22Rv1 (cell line): ENCODE measurements at regions not wholly inside any gene's neighbourhood (a gene's known extent, or its start where the extent isn't known, plus 50 kb on each side); places are given as distances from the start of the nearest gene placed in this dataset.
A peak's percentile ranks its signal among the peaks of the same experiment; 100 is the strongest.

Source experiments
- H3K27ac ChIP-seq: fragments of 450-650 bp; 2 replicates; pipeline ENCODE4 v1.5.1; 2017
- ZFX ChIP-seq: fragments of 450-650 bp; IDR thresholded peaks from 2 replicates; pipeline ENCODE4 v1.6.1; 2017; ENCODE audit warnings: antibody characterized with exemption, borderline replicate concordance
- TF ChIP-seq, protein P1 (sequence below): fragments of 450-650 bp; IDR thresholded peaks from 2 replicates; pipeline ENCODE4 v1.5.1; 2017; ENCODE audit warnings: mild to moderate bottlenecking

GRCh38 chr2:8570637-8571036 lies 111.2 kb upstream of the ID2 start:
- H3K27ac ChIP-seq, result no peak overlapping the region
- TF ChIP-seq, protein P1, sequence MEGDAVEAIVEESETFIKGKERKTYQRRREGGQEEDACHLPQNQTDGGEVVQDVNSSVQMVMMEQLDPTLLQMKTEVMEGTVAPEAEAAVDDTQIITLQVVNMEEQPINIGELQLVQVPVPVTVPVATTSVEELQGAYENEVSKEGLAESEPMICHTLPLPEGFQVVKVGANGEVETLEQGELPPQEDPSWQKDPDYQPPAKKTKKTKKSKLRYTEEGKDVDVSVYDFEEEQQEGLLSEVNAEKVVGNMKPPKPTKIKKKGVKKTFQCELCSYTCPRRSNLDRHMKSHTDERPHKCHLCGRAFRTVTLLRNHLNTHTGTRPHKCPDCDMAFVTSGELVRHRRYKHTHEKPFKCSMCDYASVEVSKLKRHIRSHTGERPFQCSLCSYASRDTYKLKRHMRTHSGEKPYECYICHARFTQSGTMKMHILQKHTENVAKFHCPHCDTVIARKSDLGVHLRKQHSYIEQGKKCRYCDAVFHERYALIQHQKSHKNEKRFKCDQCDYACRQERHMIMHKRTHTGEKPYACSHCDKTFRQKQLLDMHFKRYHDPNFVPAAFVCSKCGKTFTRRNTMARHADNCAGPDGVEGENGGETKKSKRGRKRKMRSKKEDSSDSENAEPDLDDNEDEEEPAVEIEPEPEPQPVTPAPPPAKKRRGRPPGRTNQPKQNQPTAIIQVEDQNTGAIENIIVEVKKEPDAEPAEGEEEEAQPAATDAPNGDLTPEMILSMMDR, result no peak
- TF ChIP-seq ZFX, result no peak

GRCh38 chr2:8571301-8571791 lies 110.5 kb upstream of the ID2 start:
- no peak for TF ChIP-seq ZFX
- TF ChIP-seq, protein P1, result no peak
- peak overlapping the region; percentile 44 for H3K27ac ChIP-seq

GRCh38 chr2:8571792-8572499 lies 109.9 kb upstream of the ID2 start:
- H3K27ac ChIP-seq, result peak overlapping the region; percentile 44
- TF ChIP-seq, protein P1, result no peak

- peak overlapping the region; percentile 44; the same call in 1 of the 2 replicates for H3K27ac ChIP-seq
- TF ChIP-seq, protein P1, result no peak
Measured at GRCh38 chr2:8572712-8573233, 109.1 kb upstream of the ID2 start.

DNA sequence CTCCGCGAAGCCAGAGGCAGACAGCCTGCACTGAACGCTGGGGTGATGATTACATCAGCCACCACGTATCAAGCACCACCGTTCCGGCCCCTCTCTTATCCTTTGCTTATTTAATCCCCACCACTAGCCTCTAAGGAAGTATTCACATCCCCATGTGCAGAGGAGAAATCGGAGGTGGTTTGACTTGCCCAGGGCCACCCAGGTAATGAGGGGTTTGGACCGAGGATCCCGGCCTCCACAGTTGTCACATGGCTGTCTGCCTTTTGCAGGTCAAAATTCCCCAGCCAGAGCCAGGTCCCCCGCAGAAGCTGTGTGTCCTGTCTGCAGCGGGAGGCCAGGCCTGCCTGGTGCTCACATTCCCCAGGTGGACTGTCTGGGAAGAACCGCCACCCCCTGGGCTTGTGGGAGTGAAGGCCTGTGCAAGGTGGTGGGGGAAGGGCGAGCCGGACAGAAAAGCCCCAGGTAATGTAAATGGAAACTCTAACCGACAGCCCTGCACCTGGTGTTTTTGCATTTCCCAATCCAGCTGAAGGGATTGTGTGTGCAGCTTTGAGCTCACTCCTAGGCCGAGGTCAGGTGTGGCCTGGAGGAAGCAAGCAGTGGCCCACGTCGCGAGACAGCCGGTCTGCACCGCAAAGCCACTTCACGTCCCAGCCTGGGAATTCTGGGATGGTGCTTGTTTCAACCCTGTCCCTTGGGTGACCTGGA lies 108.5 kb upstream of the ID2 start:
- H3K27ac ChIP-seq, result no peak overlapping the region
- no peak for TF ChIP-seq ZFX
- TF ChIP-seq, protein P1, result no peak

GRCh38 chr2:8573942-8574195 lies 108.0 kb upstream of the ID2 start:
- no peak overlapping the region for H3K27ac ChIP-seq
- TF ChIP-seq, protein P1, result no peak
- TF ChIP-seq ZFX, result no peak

DNA sequence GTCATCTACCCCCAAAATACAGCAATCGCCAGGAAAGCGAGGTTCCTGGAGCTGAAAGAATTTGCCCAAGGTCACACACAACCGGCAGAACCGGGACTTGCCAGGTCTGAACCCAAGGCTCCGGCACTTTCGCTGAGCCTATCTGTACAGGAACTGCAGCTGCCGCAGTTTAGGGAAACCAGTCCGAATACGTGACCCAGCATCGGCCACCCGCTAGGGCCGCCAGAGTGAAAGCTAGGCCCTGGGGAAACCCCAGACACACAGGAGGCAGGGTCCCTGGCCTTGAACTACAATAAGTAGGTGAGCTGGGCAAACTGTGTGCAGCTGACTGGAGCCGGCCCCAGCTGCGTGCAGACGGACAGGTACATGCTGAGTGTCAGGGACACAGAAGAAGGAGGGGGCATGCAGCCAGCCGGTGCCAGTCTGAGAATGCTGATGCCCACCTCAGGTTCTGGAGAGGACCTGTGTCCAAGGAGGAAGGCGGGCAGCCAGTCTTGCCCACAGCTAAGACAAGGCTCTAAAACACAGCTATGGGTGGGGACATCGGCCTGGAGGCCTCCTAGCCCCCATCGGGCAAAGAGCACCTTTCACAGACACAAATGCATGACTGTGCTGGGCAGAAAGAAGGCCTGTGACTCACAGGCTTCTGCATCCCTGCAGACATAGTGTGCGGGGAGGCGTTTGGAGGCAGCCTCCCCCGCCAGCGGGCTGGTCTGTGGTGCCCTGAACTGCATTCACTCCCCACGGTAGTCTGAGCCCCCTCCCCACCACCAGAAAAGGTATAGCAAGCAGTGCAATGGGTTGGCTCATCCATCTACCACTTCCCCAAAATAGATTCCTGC lies 107.4 kb upstream of the ID2 start:
- no peak overlapping the region for H3K27ac ChIP-seq

More for the DNA sequence above, 107.4 kb upstream of the ID2 start:
- no peak for TF ChIP-seq ZFX
- TF ChIP-seq, protein P1, result no peak
